LNCAP (cell line): ENCODE measurements at regions not wholly inside any gene's neighbourhood (a gene's known extent, or its start where the extent isn't known, plus 50 kb on each side); places are given as distances from the start of the nearest gene placed in this dataset.

ENCODE experiments used
- TF ChIP-seq, protein P1 (sequence below): fragments of 450-650 bp; IDR thresholded peaks from 2 replicates; pipeline ENCODE4 v1.5.1; 2017; ENCODE audit warnings: mild to moderate bottlenecking

DNA sequence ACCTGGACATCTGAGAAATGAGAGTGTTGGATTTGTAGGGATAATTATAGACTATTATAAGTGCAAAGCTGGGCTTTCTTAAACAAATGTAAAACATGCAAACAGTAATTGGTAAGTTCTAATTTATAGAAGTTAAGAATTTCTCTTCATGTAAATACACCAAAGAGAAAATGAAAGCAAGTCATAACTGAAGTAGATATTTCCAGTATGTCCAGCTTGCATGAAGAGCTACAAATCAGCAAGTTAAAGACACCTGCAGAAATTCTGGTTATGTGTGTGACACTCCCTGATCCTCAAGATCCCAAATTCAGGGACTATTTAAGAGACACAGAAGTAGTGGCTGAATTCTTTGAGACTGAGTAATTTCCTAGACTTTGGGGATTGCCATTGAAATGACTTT lies 308.9 kb downstream of the TLE4 start:
- TF ChIP-seq, protein P1, sequence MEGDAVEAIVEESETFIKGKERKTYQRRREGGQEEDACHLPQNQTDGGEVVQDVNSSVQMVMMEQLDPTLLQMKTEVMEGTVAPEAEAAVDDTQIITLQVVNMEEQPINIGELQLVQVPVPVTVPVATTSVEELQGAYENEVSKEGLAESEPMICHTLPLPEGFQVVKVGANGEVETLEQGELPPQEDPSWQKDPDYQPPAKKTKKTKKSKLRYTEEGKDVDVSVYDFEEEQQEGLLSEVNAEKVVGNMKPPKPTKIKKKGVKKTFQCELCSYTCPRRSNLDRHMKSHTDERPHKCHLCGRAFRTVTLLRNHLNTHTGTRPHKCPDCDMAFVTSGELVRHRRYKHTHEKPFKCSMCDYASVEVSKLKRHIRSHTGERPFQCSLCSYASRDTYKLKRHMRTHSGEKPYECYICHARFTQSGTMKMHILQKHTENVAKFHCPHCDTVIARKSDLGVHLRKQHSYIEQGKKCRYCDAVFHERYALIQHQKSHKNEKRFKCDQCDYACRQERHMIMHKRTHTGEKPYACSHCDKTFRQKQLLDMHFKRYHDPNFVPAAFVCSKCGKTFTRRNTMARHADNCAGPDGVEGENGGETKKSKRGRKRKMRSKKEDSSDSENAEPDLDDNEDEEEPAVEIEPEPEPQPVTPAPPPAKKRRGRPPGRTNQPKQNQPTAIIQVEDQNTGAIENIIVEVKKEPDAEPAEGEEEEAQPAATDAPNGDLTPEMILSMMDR, result no peak

DNA sequence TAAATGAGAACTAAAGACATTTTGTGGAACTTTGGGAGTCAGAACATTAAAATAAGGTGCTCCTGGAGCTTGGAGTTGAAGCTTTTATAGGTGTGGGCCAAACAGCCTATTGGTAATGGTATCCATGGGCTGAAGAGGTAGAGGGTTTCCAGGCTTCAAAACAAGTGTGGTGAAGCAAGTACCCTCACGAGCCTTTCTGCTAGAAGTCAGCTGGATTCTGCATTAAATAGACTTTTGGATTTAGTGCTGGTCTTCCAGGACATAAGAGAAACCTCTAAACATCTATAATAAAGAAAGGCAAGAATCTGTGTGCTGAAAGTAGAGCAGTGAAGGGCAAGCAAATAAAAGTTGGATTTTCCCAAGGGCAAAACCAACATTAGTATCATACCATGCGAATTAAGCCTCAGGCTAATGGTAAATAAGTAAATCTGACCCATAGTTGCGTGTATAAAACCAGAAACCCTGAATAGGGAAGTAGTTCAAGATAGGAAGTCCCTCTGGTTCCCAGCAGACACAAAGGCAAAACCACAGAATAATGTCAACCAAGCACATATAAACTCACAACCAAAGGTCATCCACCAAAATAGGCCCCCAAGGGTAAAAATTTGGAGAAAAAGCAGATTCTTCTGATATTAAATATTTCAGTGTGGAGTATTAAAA lies 306.3 kb downstream of the TLE4 start:
- TF ChIP-seq, protein P1, result no peak

DNA sequence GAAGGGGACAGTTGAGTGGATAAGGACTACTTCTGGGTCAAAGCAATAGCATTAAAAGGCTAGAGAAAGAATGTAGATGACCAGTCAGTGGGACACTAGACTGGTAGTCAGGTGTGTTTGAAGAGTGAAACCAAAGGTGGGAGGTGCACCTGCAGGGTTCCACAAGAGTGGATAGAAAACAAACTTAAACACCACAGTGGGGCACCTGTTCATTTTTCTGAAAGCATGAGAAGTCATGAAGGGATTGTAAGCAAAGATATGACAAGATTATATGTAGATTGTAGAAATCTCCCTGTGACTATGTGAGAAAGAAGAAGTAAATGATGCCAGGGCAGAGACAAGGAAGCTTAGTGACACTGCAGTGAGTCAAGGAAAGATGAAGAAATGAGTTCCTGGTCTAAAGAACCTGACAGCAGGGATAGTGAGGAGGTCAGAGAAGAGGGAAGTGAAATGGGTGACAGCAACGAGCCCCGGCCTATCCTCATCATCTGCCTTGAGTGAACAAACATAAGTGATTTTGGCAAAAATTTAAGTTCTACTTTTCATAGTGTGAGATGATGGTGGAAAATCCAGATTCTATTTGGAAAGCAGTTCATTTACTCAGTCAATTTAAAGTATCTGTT lies 296.9 kb downstream of the TLE4 start:
- TF ChIP-seq, protein P1, result no peak

DNA sequence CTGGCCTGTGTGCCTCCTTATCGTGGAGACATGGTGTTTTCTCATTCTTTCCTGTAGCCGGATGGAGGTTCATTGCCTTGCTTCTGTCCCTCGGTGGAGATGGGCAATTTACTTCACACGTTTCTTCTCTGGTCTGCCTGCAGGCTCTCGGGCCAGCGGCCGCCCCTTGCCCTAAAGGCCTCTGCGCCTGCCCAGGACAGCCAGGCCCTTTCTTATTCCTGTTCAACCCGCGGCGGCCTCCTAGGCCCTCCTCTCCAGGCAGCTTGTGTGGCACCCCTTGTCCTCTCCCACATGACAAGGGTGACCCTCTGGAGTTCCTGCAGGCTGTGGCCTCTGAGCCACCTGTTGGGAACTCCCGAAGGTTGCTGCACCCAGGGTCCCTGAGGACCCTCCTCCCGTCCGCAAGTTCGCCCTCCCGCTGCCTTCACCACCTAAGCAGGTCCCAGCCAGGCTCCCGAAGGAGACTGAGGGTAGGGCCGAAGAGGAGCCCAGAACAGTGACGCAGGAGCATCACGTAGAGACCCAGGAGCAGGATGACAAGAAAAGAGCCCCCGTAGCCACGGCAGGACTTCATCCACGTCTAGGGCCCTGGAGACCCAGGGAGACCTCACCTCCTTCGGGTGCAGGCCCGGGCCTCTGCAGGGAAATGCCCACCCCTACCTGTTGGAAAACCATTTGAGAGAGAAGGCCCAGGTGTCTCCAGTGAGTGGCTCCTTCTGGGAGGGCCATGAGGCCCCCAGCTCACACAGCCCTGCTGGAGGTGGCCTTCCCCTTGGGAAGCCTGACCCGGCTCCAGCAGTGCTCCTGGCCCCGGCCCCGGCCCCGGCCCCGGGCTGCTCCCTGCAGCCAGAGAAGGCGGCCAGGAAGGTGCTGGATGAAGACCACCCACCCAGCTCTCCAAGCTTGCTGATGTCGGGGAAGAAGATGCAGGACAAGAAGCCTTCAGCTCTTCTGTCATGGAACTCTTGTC lies 291.4 kb downstream of the TLE4 start:
- TF ChIP-seq, protein P1, result no peak

DNA sequence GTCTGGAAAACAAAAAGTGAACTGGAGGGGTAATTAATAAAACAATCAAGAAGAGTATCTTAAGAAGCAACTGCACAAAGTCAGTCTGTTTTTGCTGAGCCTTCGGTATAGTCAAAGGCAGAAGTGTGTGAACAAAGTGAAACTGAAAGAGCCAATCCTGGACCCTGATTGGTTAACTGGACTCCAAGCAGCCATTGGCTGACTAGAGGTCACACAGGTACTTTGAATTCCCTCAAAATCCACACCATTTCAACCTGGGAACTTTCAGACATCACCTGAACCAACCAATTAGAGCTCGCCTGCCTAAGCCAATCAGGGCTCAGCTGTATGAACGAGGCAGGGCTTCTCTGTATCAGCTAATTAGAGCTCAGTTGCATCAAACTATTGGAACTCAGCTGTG lies 286.7 kb downstream of the TLE4 start:
- TF ChIP-seq, protein P1, result no peak

DNA sequence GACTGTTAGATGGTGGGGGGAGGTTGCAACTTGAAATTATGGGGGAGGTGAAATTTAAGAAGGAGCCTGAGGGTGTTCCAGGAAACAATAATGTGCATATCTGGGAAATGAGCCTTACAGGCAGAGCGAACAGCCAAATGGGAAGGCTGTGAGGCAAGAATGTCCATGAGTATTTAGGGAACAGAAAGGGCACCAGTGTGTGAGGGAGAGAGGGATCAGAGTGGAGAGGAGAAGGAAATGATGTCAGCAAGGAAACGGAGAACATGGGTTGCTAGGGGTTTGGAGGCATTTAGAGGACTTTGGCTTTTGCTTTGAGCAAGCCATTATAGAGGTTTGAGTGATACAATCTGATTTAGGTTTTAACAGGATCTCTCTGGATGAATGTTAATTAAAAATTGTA lies 285.4 kb downstream of the TLE4 start:
- TF ChIP-seq, protein P1, result no peak

DNA sequence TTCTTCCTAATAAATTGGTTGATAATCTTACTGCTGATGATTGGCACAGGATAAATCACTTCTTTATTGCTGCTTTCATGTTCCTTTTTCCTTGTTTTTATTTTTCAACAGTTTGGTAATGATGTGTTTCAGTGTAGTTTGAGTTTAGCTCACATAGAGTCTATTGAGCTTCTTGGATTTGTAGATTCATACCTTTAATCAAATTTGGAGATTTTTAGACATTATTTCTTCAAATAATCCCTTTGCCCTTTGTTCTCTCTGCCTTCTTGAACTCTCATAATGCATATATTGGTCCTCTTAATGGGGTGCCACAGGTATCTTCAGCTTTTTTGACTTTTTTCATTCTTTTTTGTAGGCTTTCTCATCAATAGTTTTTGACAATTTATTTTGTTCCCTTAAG lies 275.3 kb downstream of the TLE4 start:
- TF ChIP-seq, protein P1, result no peak
